NB4 (cell line): ENCODE measurements at regions not wholly inside any gene's neighbourhood (a gene's known extent, or its start where the extent isn't known, plus 50 kb on each side); places are given as distances from the start of the nearest gene placed in this dataset.

Experiments used
- DNase-seq: peaks from one replicate; pipeline ENCODE4 v3.0.0; 2010; ENCODE audit warnings: low read depth
- H3K4me3 ChIP-seq: one replicate; pipeline ENCODE4 v1.5.1; 2011; ENCODE audit warnings: mild to moderate bottlenecking, low read depth, low read length, moderate library complexity
- MYC ChIP-seq: IDR thresholded peaks from 2 replicates; pipeline ENCODE4 v1.6.1; 2011; ENCODE audit warnings: low read depth, low read length
- POLR2A ChIP-seq: IDR thresholded peaks from 2 replicates; pipeline ENCODE4 v1.6.1; 2011; ENCODE audit warnings: mild to moderate bottlenecking; ENCODE audit not compliant: insufficient read length; ENCODE audit errors: extremely low read depth
- TF ChIP-seq, protein P1 (sequence below): IDR thresholded peaks from one replicate; pipeline ENCODE4 v1.5.1; 2012; ENCODE audit warnings: low read depth, low read length
- TF ChIP-seq, protein P2 (sequence below): IDR thresholded peaks from 2 replicates; pipeline ENCODE4 v1.6.1; 2011; ENCODE audit warnings: low read depth, low read length

DNA sequence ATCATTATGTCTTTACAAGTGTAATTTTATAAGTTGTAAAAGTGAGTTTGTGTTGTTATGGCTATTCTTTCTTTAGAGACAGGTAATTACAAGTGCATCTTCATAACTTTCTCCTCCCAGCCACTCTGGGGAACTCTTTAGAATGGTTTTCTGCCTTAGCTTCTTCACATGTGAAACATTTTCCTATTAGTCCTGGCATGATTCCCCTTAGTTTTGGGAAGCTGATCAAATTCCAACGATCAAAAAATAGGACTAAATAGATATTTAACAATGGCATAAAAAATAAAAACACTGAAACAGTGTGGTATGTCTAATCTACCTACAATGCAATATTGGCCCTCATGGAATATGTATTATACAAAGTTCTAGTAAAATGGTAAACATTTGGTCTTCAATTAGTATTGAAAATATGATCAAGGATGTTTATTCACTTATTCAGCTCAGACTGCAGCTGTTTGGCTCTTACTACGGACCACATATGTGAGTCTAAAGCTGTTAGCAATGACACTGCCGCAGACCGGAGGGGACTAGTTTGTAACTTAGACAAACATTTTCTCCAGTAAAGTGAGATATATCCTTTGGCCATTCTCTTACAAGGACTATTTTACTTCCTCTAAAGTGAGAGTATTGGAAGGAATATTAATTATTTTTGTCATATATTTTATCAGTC is 890.8 kb upstream of the USP15 start:
- no peak overlapping the region for H3K4me3 ChIP-seq
- no peak for DNase-seq
- TF ChIP-seq, protein P1, sequence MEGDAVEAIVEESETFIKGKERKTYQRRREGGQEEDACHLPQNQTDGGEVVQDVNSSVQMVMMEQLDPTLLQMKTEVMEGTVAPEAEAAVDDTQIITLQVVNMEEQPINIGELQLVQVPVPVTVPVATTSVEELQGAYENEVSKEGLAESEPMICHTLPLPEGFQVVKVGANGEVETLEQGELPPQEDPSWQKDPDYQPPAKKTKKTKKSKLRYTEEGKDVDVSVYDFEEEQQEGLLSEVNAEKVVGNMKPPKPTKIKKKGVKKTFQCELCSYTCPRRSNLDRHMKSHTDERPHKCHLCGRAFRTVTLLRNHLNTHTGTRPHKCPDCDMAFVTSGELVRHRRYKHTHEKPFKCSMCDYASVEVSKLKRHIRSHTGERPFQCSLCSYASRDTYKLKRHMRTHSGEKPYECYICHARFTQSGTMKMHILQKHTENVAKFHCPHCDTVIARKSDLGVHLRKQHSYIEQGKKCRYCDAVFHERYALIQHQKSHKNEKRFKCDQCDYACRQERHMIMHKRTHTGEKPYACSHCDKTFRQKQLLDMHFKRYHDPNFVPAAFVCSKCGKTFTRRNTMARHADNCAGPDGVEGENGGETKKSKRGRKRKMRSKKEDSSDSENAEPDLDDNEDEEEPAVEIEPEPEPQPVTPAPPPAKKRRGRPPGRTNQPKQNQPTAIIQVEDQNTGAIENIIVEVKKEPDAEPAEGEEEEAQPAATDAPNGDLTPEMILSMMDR = no peak
- no peak for TF ChIP-seq POLR2A
- TF ChIP-seq MYC = no peak
- TF ChIP-seq, protein P2, sequence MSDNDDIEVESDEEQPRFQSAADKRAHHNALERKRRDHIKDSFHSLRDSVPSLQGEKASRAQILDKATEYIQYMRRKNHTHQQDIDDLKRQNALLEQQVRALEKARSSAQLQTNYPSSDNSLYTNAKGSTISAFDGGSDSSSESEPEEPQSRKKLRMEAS = no peak

DNA sequence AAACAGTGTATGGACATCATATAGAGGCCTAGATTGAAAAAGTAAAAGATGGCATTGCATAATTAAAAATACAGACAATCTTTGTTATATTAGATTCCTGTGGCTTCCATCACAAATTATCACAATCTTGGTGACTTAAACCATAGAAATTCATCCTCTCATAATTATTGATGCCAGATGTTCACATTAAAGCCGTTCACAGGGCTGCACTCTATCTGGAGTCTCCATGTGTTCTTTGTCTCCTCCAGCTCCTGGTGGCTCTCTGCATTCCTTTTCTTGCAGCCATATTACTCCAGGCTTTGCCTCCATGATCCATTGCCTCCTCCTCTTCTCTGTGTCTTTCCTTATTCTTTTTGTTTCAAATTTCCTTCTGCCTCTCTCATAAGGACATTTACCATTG is 875.7 kb upstream of the USP15 start:
- no peak for DNase-seq
- H3K4me3 ChIP-seq = no peak overlapping the region
- TF ChIP-seq POLR2A = no peak
- TF ChIP-seq, protein P1 = no peak
- TF ChIP-seq, protein P2 = no peak
- TF ChIP-seq MYC = no peak

DNA sequence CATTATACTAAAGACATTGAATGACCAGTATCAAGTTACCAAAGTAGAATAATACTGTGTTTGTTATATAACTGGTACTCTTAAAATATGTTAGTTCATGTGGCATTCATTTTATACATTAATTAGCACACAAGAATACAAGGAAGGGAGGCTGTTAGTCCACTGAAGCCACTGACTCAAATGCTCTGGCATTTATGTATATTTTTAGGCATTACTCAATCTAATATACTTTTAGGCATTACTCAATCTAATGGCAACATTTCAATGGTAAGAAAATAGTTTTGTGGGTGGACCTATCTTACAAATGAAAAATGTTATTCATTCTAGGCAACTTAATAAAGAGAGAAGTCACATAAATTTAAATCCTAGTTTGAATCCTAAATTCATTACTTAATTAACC is 874.4 kb upstream of the USP15 start:
- no peak overlapping the region for H3K4me3 ChIP-seq
- no peak for DNase-seq
- TF ChIP-seq MYC = no peak
- TF ChIP-seq, protein P2 = no peak
- TF ChIP-seq POLR2A = no peak
- TF ChIP-seq, protein P1 = no peak

DNA sequence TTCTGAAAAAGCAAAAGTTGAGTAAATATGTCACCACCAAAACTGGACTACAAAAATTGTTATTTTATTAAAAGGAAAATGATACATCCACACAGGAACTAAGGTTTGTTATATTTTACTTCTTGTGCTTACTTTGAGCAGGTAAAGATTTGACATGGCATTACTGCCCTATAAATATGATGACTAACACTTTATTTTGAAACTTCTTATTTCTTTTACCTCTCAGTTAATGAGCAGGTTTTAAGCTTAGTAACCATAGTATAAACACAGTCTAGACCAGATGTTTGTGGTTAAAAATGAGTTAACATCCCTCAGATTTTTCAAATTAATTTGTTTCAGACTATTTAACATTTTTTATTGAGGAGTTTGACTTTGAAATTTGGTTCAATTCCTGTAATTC is 862.5 kb upstream of the USP15 start:
- TF ChIP-seq, protein P2 = no peak
- TF ChIP-seq, protein P1 = no peak
- TF ChIP-seq MYC (no peak), POLR2A (no peak)
- H3K4me3 ChIP-seq = no peak overlapping the region
- no peak for DNase-seq

DNA sequence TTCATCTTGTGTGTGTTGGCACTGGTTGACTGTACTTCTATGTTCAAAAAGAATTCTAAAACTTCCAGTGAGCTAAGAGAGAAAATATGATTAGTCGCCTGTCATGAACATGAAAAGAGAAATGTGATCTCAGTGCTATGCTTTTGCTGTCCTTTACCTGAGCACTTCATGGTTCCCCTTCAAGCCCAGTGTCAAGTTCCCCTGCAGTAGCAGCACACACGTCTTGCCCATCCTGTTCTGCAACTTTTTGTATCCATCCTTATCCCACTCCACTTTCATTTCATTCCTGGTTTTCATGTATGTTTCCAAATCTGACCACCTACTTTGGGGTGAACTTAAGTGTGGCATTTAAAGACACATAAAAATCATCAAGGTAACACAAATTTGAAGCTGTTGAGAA is 848.0 kb upstream of the USP15 start:
- DNase-seq = no peak
- no peak overlapping the region for H3K4me3 ChIP-seq
- TF ChIP-seq, protein P1 = no peak
- TF ChIP-seq POLR2A (no peak), MYC (no peak)
- TF ChIP-seq, protein P2 = no peak
